Neural progenitor cell (in vitro differentiated cells): ENCODE measurements at regions not wholly inside any gene's neighbourhood (a gene's known extent, or its start where the extent isn't known, plus 50 kb on each side); places are given as distances from the start of the nearest gene placed in this dataset.

Experiments used
- DNase-seq: peaks from one replicate; pipeline ENCODE4 v3.0.0-alpha.2; 2016; ENCODE audit warnings: low spot score
- H2AFZ ChIP-seq: fragments of 200-600 bp; sonication (generic); replicated peaks from 2 replicates; pipeline ENCODE4 v1.6.1; 2016; ENCODE audit warnings: antibody characterized with exemption
- H3F3A ChIP-seq: fragments of 200-600 bp; sonication (generic); 2 replicates; pipeline ENCODE4 v1.6.1; 2016; ENCODE audit warnings: antibody characterized with exemption, low read depth
- H3K27ac ChIP-seq: fragments of 200-600 bp; sonication (generic); 2 replicates; pipeline ENCODE4 v1.5.1; 2016; ENCODE audit warnings: mild to moderate bottlenecking
- H3K27me3 ChIP-seq: fragments of 200-600 bp; sonication (generic); 2 replicates; pipeline ENCODE4 v1.6.1; 2016; ENCODE audit warnings: mild to moderate bottlenecking, moderate library complexity
- H3K36me3 ChIP-seq: fragments of 200-600 bp; sonication (generic); 2 replicates; pipeline ENCODE4 v1.5.1; 2016
- H3K4me1 ChIP-seq: fragments of 200-600 bp; sonication (generic); 2 replicates; pipeline ENCODE4 v1.6.1; 2016; ENCODE audit warnings: mixed run types
- H3K4me2 ChIP-seq: fragments of 200-600 bp; sonication (generic); 2 replicates; pipeline ENCODE4 v1.6.1; 2016
- H3K4me3 ChIP-seq: fragments of 200-600 bp; sonication (generic); 2 replicates; pipeline ENCODE4 v1.5.1; 2016
- H3K79me2 ChIP-seq: fragments of 200-600 bp; sonication (generic); 2 replicates; pipeline ENCODE4 v1.6.1; 2016; ENCODE audit warnings: low read depth
- H3K9ac ChIP-seq: fragments of 200-600 bp; sonication (generic); 2 replicates; pipeline ENCODE4 v1.6.1; 2016
- H3K9me3 ChIP-seq: fragments of 200-600 bp; sonication (generic); 2 replicates; pipeline ENCODE4 v1.5.1; 2016; ENCODE audit warnings: low read depth
- H4K20me1 ChIP-seq: fragments of 200-600 bp; sonication (generic); 2 replicates; pipeline ENCODE4 v1.6.1; 2016; ENCODE audit warnings: low read depth
- H3K27ac Mint-ChIP-seq: 3 replicates; pipeline ENCODE4 v1.8.0; 2021; ENCODE audit warnings: mixed read lengths
- H3K27me3 Mint-ChIP-seq: 2 replicates; pipeline ENCODE4 v1.8.0; 2022; ENCODE audit warnings: low read depth, mild to moderate bottlenecking, inconsistent platforms, moderate library complexity, mixed read lengths; ENCODE audit not compliant: insufficient read depth
- H3K36me3 Mint-ChIP-seq: 3 replicates; pipeline ENCODE4 v1.8.0; 2021; ENCODE audit warnings: mixed read lengths
- H3K4me1 Mint-ChIP-seq: 3 replicates; pipeline ENCODE4 v1.8.0; 2021; ENCODE audit warnings: mixed read lengths
- H3K4me3 Mint-ChIP-seq: 3 replicates; pipeline ENCODE4 v1.8.0; 2021; ENCODE audit warnings: mild to moderate bottlenecking, moderate library complexity, mixed read lengths
- H3K9me3 Mint-ChIP-seq: 3 replicates; pipeline ENCODE4 v1.8.0; 2020; ENCODE audit warnings: mixed read lengths
- CTCF ChIP-seq: fragments of 200-600 bp; sonication (generic); IDR thresholded peaks from 2 replicates; pipeline ENCODE4 v1.5.1; 2017; ENCODE audit warnings: antibody characterized with exemption, mild to moderate bottlenecking
- EZH2 ChIP-seq: fragments of 200-600 bp; sonication (generic); IDR thresholded peaks from 2 replicates; pipeline ENCODE4 v1.6.1; 2017; ENCODE audit warnings: antibody characterized with exemption, mild to moderate bottlenecking, moderate library complexity
- EZH2phosphoT487 ChIP-seq: fragments of 200-600 bp; sonication (generic); IDR thresholded peaks from 2 replicates; pipeline ENCODE4 v1.6.1; 2017; ENCODE audit warnings: antibody characterized with exemption

- peaks cover 16% of the 10 kb centered on the region for H3K4me1 ChIP-seq
- H3K9me3 ChIP-seq = no peaks in the 10 kb centered on the region
- peaks cover 71% of the 10 kb centered on the region for H4K20me1 ChIP-seq
- no peak overlapping the region for H2AFZ ChIP-seq
- peaks cover 2% of the 10 kb centered on the region for H3K9me3 Mint-ChIP-seq
- H3K79me2 ChIP-seq = peaks cover 90% of the 10 kb centered on the region
- peaks cover 58% of the 10 kb centered on the region for H3K4me1 Mint-ChIP-seq
- H3K4me2 ChIP-seq = no peak overlapping the region
- peak overlapping the region; percentile 34 for H3K27ac Mint-ChIP-seq
- H3K27me3 ChIP-seq = no peaks in the 10 kb centered on the region
- H3K9ac ChIP-seq = no peak overlapping the region
- no peaks in the 10 kb centered on the region for H3F3A ChIP-seq
- H3K27me3 Mint-ChIP-seq = peaks cover 4% of the 10 kb centered on the region
- no peak overlapping the region for H3K27ac ChIP-seq
- no peaks in the 10 kb centered on the region for H3K36me3 ChIP-seq
- H3K4me3 ChIP-seq = no peak overlapping the region
- DNase-seq = no peak
- TF ChIP-seq CTCF = no peak
- no peak for TF ChIP-seq EZH2phosphoT487
- TF ChIP-seq EZH2 = no peak
- H3K4me3 Mint-ChIP-seq = no peak overlapping the region
- peaks cover 7% of the 10 kb centered on the region for H3K36me3 Mint-ChIP-seq
These were observed 300.6 kb downstream of the SEC14L1 start for GRCh38 chr17:77441130-77441920.

- H3K4me2 ChIP-seq = no peak overlapping the region
These were observed 301.2 kb downstream of the SEC14L1 start for GRCh38 chr17:77441940-77442339.

GRCh38 chr17:77442976-77443747 lies 302.4 kb downstream of the SEC14L1 start:
- Mint-ChIP-seq H3K36me3 (peaks cover 9% of the 10 kb centered on the region), H3K9me3 (peaks cover 2% of the 10 kb centered on the region), H3K27me3 (peaks cover 4% of the 10 kb centered on the region), H3K4me3 (no peak overlapping the region), H3K27ac (no peak overlapping the region), H3K4me1 (peaks cover 51% of the 10 kb centered on the region)
- Histone ChIP-seq H3K9ac (no peak overlapping the region), H3F3A (no peaks in the 10 kb centered on the region), H3K36me3 (no peaks in the 10 kb centered on the region), H3K4me1 (peaks cover under 1% of the 10 kb centered on the region), H3K4me3 (no peak overlapping the region), H3K9me3 (no peaks in the 10 kb centered on the region), H3K27ac (no peak overlapping the region), H3K79me2 (peaks cover 91% of the 10 kb centered on the region), H3K27me3 (no peaks in the 10 kb centered on the region), H3K4me2 (no peak overlapping the region), H2AFZ (no peak overlapping the region), H4K20me1 (peaks cover 63% of the 10 kb centered on the region)
- TF ChIP-seq EZH2phosphoT487 (no peak), CTCF (no peak), EZH2 (no peak)
- DNase-seq = no peak

More at GRCh38 chr17:77441940-77442339, 301.2 kb downstream of the SEC14L1 start:
- Mint-ChIP-seq H3K4me1 (peaks cover 55% of the 10 kb centered on the region), H3K9me3 (peaks cover 2% of the 10 kb centered on the region), H3K36me3 (peaks cover 7% of the 10 kb centered on the region), H3K4me3 (no peak overlapping the region), H3K27ac (peak overlapping the region; percentile 34), H3K27me3 (peaks cover 4% of the 10 kb centered on the region)
- Histone ChIP-seq H3K4me1 (peaks cover 11% of the 10 kb centered on the region), H3F3A (no peaks in the 10 kb centered on the region), H3K9ac (no peak overlapping the region), H3K4me3 (no peak overlapping the region), H3K36me3 (no peaks in the 10 kb centered on the region), H3K9me3 (no peaks in the 10 kb centered on the region), H3K27ac (no peak overlapping the region), H2AFZ (no peak overlapping the region), H4K20me1 (peaks cover 65% of the 10 kb centered on the region), H3K27me3 (no peaks in the 10 kb centered on the region), H3K79me2 (peaks cover 91% of the 10 kb centered on the region)
- DNase-seq = no peak
- TF ChIP-seq EZH2 = no peak
- no peak for TF ChIP-seq CTCF
- no peak for TF ChIP-seq EZH2phosphoT487
